Heart left ventricle (tissue), 13 donors: ENCODE measurements at regions not wholly inside any gene's neighbourhood (a gene's known extent, or its start where the extent isn't known, plus 50 kb on each side); places are given as distances from the start of the nearest gene placed in this dataset.

Experiments
- CTCF ChIP-seq, 12 donors: fragments of 200-600 bp; sonication (generic) in 4 of 12; IDR thresholded peaks; one replicate each; pipeline versions ENCODE4 v1.5.0 to v1.8.0; 2018 to 2022; ENCODE audit warnings: antibody characterized with exemption in 12 of 12, mild to moderate bottlenecking in 5 of 12
- POLR2A ChIP-seq, 2 donors: fragments of 450-650 bp; IDR thresholded peaks; one replicate each; pipeline ENCODE4 v1.6.1; 2017; ENCODE audit warnings: antibody characterized with exemption in 2 of 2, mild to moderate bottlenecking in 2 of 2, moderate library complexity in 2 of 2
- donor health status: ischemic (EF 13 %, LVEDD 7.1; RV severe dilation, severe dysfunction).
- donor health status: DM: no; HTN: yes; CAD: no.
- donor health status: DM: no; HTN: no; CAD: no.
- donor health status: ischemic (EF 25% LVEDD 6.9; RV normal size, moderate dysfunction).
- donor health status: ischemic (EF 25% LVEDD 5.7; RV mildly dilated, moderate dysfunction).
- donor health status: ischemic (EF 35%, LVEDD 5.7; RV mildly dilated, moderate dysfunction).
- donor health status: nonischemic (EF 11% LVEDD 7.7; RV severe dilation, severe dysfunction).
- donor health status: DM: yes; HTN: yes; CAD: no.
- donor health status: PGD.
- donor health status: ischemic (EF 29% LVEDD 5.4; RV normal size, mild dysfunction).
- donor health status: nonischemic (EF 23%, LVEDD 6.1; RV moderate dilation, normal function).

- TF ChIP-seq POLR2A (IDR thresholded peaks at IDR 0.05) (no peak), CTCF (IDR thresholded peaks at IDR 0.05) (no peak)
These were observed 50.4 kb downstream of the ZBTB38 start for GRCh38 chr3:141418751-141419150.
